Mucosa of descending colon (tissue), 3 donors: ENCODE measurements at regions not wholly inside any gene's neighbourhood (a gene's known extent, or its start where the extent isn't known, plus 50 kb on each side); places are given as distances from the start of the nearest gene placed in this dataset.
"Not testable (repeated sequence)": the region's sequence is repeated elsewhere in the genome, so short reads cannot be mapped to it uniquely, and the experiment has no call there.

Source experiments
- ATAC-seq: fragments of 200-7000 bp; cut with Tn5 transposase; one replicate; pipeline ENCODE4 v1.9.1; 2020; ENCODE audit warnings: mild to moderate bottlenecking, moderate library complexity
- DNase-seq, 3 donors: peaks; one replicate each; pipeline ENCODE4 v3.0.0-alpha.2; 2020
- H3K36me3 ChIP-seq: fragments of 200-600 bp; one replicate; pipeline ENCODE4 v1.8.0; 2021; ENCODE audit warnings: low read depth, mild to moderate bottlenecking
- H3K4me1 ChIP-seq: fragments of 200-600 bp; one replicate; pipeline ENCODE4 v1.8.0; 2021; ENCODE audit warnings: low read depth, mild to moderate bottlenecking
- H3K4me3 ChIP-seq: fragments of 200-600 bp; one replicate; pipeline ENCODE4 v1.8.0; 2021; ENCODE audit warnings: mild to moderate bottlenecking
- H3K9me3 ChIP-seq: fragments of 200-600 bp; one replicate; pipeline ENCODE4 v1.8.0; 2021; ENCODE audit warnings: mild to moderate bottlenecking
- CTCF ChIP-seq: fragments of 200-600 bp; IDR thresholded peaks from one replicate; pipeline ENCODE4 v1.8.0; 2022; ENCODE audit warnings: antibody characterized with exemption, mild to moderate bottlenecking
- intact Hi-C, 2 donors: fragments of 100-400 bp; cut with DNase I in 1 of 2; cut with micrococcal nuclease in 1 of 2; formaldehyde crosslinking; loops; one replicate each; pipeline versions ENCODE4 v1.11.0 to v1.11.1; 2022; cut with DNase I, micrococcal nuclease
- donor health status: DM: no; HTN: no; CAD: no; lungs with moderate emphysema.
- donor health status: DM: no; HTN: no; CAD: no.
- donor health status: DM: no; HTN: yes; CAD: no.

GRCh38 chr7:118995350-118995749, 770.8 kb downstream of the ANKRD7 start:
- intact Hi-C loops: no loop called here
- H3K4me1 ChIP-seq: no peaks in the 10 kb centered on the region
- TF ChIP-seq CTCF: no peak
- ATAC-seq (no peak), DNase-seq (no peak)
- no peaks in the 10 kb centered on the region for H3K36me3 ChIP-seq
- no peak overlapping the region for H3K4me3 ChIP-seq
- H3K9me3 ChIP-seq: no peaks in the 10 kb centered on the region

GRCh38 chr7:119007236-119007635, 782.7 kb downstream of the ANKRD7 start:
- Histone ChIP-seq H3K9me3 (no peaks in the 10 kb centered on the region), H3K4me3 (no peak overlapping the region), H3K36me3 (no peaks in the 10 kb centered on the region), H3K4me1 (no peaks in the 10 kb centered on the region)
- intact Hi-C loops: no loop called here
- no peak for ATAC-seq
- DNase-seq: no peak
- TF ChIP-seq CTCF: no peak

- DNase-seq (no peak), ATAC-seq (no peak)
- H3K4me1 ChIP-seq: no peaks in the 10 kb centered on the region
- no peak for TF ChIP-seq CTCF
- H3K36me3 ChIP-seq: no peaks in the 10 kb centered on the region
- H3K4me3 ChIP-seq: no peak overlapping the region
- intact Hi-C loops: no loop called here
- no peaks in the 10 kb centered on the region for H3K9me3 ChIP-seq
These were observed 786.1 kb downstream of the ANKRD7 start for GRCh38 chr7:119010635-119011034.

GRCh38 chr7:119026391-119026790, 801.9 kb downstream of the ANKRD7 start:
- DNase-seq (no peak), ATAC-seq (no peak)
- Histone ChIP-seq H3K4me1 (no peaks in the 10 kb centered on the region), H3K4me3 (no peak overlapping the region), H3K36me3 (no peaks in the 10 kb centered on the region), H3K9me3 (no peaks in the 10 kb centered on the region)
- no peak for TF ChIP-seq CTCF
- intact Hi-C loops: no loop called here

- ATAC-seq (no peak), DNase-seq (no peak)
- no peak for TF ChIP-seq CTCF
- Histone ChIP-seq H3K36me3 (no peaks in the 10 kb centered on the region), H3K4me3 (no peak overlapping the region), H3K9me3 (peaks cover 3% of the 10 kb centered on the region), H3K4me1 (no peaks in the 10 kb centered on the region)
- intact Hi-C loops: no loop called here
These were observed 804.2 kb downstream of the ANKRD7 start for GRCh38 chr7:119028736-119029135.

GRCh38 chr7:119032136-119032535, 807.6 kb downstream of the ANKRD7 start:
- H3K36me3 ChIP-seq, intact Hi-C loops, H3K4me1 ChIP-seq, H3K4me3 ChIP-seq, DNase-seq, ATAC-seq, H3K9me3 ChIP-seq: not testable (repeated sequence)
